KMS-11 (cell line): ENCODE measurements at regions not wholly inside any gene's neighbourhood (a gene's known extent, or its start where the extent isn't known, plus 50 kb on each side); places are given as distances from the start of the nearest gene placed in this dataset.

Experiments used
- H2AFZ ChIP-seq: fragments of 200-600 bp; sonication (generic); 2 replicates; pipeline ENCODE4 v1.6.1; 2016; ENCODE audit warnings: antibody characterized with exemption, mixed run types, low read depth
- H3K27ac ChIP-seq: fragments of 200-600 bp; sonication (generic); 2 replicates; pipeline ENCODE4 v1.6.1; 2016; ENCODE audit warnings: mild to moderate bottlenecking, mixed run types
- H3K27me3 ChIP-seq: fragments of 200-600 bp; sonication (generic); 2 replicates; pipeline ENCODE4 v1.6.1; 2017; ENCODE audit warnings: mild to moderate bottlenecking, low read depth, mixed run types, moderate library complexity; ENCODE audit not compliant: insufficient read depth
- H3K36me3 ChIP-seq: fragments of 200-600 bp; sonication (generic); 2 replicates; pipeline ENCODE4 v1.6.1; 2017; ENCODE audit warnings: mild to moderate bottlenecking, mixed run types; ENCODE audit not compliant: insufficient read depth
- H3K4me1 ChIP-seq: fragments of 200-600 bp; sonication (generic); 2 replicates; pipeline ENCODE4 v1.6.1; 2016; ENCODE audit warnings: mild to moderate bottlenecking, low read depth, mixed run types; ENCODE audit not compliant: poor library complexity, severe bottlenecking
- H3K4me2 ChIP-seq: fragments of 200-600 bp; sonication (generic); 2 replicates; pipeline ENCODE4 v1.7.0; 2016; ENCODE audit warnings: mild to moderate bottlenecking, mixed run types
- H3K4me3 ChIP-seq: fragments of 200-600 bp; sonication (generic); IDR thresholded peaks from 2 replicates; pipeline ENCODE4 v1.6.1; 2017; ENCODE audit warnings: low read depth, low read length, mixed read lengths; ENCODE audit not compliant: insufficient read depth
- H3K79me2 ChIP-seq: fragments of 200-600 bp; sonication (generic); 2 replicates; pipeline ENCODE4 v1.6.1; 2016; ENCODE audit warnings: low read depth, mixed run types; ENCODE audit not compliant: insufficient read depth
- H3K9ac ChIP-seq: fragments of 200-600 bp; sonication (generic); 2 replicates; pipeline ENCODE4 v1.6.1; 2016; ENCODE audit warnings: mild to moderate bottlenecking, mixed run types
- H4K20me1 ChIP-seq: fragments of 200-600 bp; sonication (generic); 2 replicates; pipeline ENCODE4 v1.6.1; 2016; ENCODE audit warnings: mild to moderate bottlenecking, mixed run types; ENCODE audit not compliant: insufficient read depth
- TF ChIP-seq, protein P1 (sequence below): fragments of 200-600 bp; sonication (generic); conservative IDR thresholded peaks from 2 replicates; pipeline ENCODE4 v1.6.1; 2017; ENCODE audit warnings: low read depth, mild to moderate bottlenecking, antibody characterized with exemption, low read length, moderate library complexity, mixed read lengths

- TF ChIP-seq, protein P1, sequence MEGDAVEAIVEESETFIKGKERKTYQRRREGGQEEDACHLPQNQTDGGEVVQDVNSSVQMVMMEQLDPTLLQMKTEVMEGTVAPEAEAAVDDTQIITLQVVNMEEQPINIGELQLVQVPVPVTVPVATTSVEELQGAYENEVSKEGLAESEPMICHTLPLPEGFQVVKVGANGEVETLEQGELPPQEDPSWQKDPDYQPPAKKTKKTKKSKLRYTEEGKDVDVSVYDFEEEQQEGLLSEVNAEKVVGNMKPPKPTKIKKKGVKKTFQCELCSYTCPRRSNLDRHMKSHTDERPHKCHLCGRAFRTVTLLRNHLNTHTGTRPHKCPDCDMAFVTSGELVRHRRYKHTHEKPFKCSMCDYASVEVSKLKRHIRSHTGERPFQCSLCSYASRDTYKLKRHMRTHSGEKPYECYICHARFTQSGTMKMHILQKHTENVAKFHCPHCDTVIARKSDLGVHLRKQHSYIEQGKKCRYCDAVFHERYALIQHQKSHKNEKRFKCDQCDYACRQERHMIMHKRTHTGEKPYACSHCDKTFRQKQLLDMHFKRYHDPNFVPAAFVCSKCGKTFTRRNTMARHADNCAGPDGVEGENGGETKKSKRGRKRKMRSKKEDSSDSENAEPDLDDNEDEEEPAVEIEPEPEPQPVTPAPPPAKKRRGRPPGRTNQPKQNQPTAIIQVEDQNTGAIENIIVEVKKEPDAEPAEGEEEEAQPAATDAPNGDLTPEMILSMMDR = no peak
- H2AFZ ChIP-seq = no peak overlapping the region
Measured at GRCh38 chr17:79248843-79249493, 174.3 kb downstream of the ENGASE start.

GRCh38 chr17:79246225-79247190 is 171.9 kb downstream of the ENGASE start:
- H3K27ac ChIP-seq = no peak overlapping the region
- TF ChIP-seq, protein P1 = no peak

More at GRCh38 chr17:79248843-79249493, 174.3 kb downstream of the ENGASE start:
- H4K20me1 ChIP-seq = no peaks in the 10 kb centered on the region
- no peaks in the 10 kb centered on the region for H3K36me3 ChIP-seq
- H3K79me2 ChIP-seq = no peaks in the 10 kb centered on the region
- no peak overlapping the region for H3K4me2 ChIP-seq
- no peak overlapping the region for H3K9ac ChIP-seq
- peaks cover 93% of the 10 kb centered on the region for H3K27me3 ChIP-seq
- no peaks in the 10 kb centered on the region for H3K4me1 ChIP-seq
- H3K27ac ChIP-seq = no peak overlapping the region
- H3K4me3 ChIP-seq = no peak overlapping the region

DNA sequence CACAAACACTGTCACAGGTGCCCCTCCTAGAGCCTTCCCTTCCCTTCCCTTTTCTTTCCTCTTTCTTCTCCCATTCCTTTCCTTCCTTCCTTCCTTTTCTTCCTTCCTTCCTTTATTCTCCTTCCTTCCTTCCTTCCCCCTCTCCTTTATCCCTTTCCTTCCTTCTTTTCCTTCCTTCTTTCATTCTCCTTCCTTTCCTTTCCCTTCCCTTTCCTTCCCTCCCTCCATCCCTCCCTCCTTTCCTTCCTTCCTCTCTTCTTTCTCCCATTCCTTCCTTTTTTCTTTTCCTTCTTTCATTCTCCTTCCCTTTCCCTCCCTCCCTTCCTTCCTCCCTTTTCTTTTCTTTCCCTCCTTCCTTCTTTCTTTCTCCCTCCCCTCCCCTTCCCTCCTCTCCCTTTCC is 170.0 kb downstream of the ENGASE start:
- H3K27me3 ChIP-seq = peaks cover 92% of the 10 kb centered on the region
- H3K27ac ChIP-seq = no peak overlapping the region
- no peaks in the 10 kb centered on the region for H3K4me1 ChIP-seq
- no peak overlapping the region for H3K4me2 ChIP-seq
- TF ChIP-seq, protein P1 = no peak
- no peaks in the 10 kb centered on the region for H4K20me1 ChIP-seq
- H3K4me3 ChIP-seq = no peak overlapping the region
- H3K36me3 ChIP-seq = no peaks in the 10 kb centered on the region
- no peaks in the 10 kb centered on the region for H3K79me2 ChIP-seq
- H3K9ac ChIP-seq = no peak overlapping the region
- no peak overlapping the region for H2AFZ ChIP-seq

More at GRCh38 chr17:79246225-79247190, 171.9 kb downstream of the ENGASE start:
- H3K4me2 ChIP-seq = no peak overlapping the region
- H3K27me3 ChIP-seq = peaks cover 91% of the 10 kb centered on the region
- H2AFZ ChIP-seq = no peak overlapping the region
- no peaks in the 10 kb centered on the region for H3K79me2 ChIP-seq
- no peaks in the 10 kb centered on the region for H3K4me1 ChIP-seq
- no peak overlapping the region for H3K4me3 ChIP-seq
- no peaks in the 10 kb centered on the region for H4K20me1 ChIP-seq
- H3K36me3 ChIP-seq = no peaks in the 10 kb centered on the region
- no peak overlapping the region for H3K9ac ChIP-seq

DNA sequence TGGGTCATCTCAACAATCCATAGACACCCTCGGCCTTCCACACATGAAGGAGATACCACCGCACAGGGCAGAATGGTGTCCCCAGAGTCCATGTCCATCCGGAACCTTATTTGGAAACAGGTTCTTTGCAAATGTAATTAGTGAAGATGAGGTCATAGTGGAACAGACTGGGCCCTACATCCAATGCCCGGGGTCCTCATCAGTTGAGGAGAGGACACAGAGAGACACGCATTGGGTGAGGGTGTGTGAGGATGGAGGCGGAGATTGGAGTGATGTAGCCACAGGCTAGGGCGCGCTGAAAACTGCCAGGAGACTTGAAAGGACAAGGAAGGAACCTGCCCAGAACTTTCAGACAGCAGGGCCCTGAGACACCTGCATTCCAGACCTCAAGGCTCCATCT is 169.4 kb downstream of the ENGASE start:
- TF ChIP-seq, protein P1 = no peak
- Histone ChIP-seq H3K4me1 (no peaks in the 10 kb centered on the region), H3K27me3 (peaks cover 92% of the 10 kb centered on the region), H3K4me3 (no peak overlapping the region), H4K20me1 (no peaks in the 10 kb centered on the region), H3K27ac (no peak overlapping the region), H2AFZ (no peak overlapping the region), H3K79me2 (no peaks in the 10 kb centered on the region), H3K36me3 (no peaks in the 10 kb centered on the region), H3K4me2 (no peak overlapping the region), H3K9ac (no peak overlapping the region)
